HG03064 (cell line): ENCODE measurements at regions not wholly inside any gene's neighbourhood (a gene's known extent, or its start where the extent isn't known, plus 50 kb on each side); places are given as distances from the start of the nearest gene placed in this dataset.

Experiments
- ATAC-seq: cut with Tn5 transposase; IDR thresholded peaks from one replicate; pipeline ENCODE4 v1.9.1; 2021; ENCODE audit warnings: low read depth; ENCODE audit not compliant: unreplicated experiment

- no peak for ATAC-seq
Measured at GRCh38 chr1:5273280-5274003, 619.0 kb downstream of the AJAP1 start.

GRCh38 chr1:5272325-5272724, 617.9 kb downstream of the AJAP1 start:
- no peak for ATAC-seq

GRCh38 chr1:5271264-5271663, 616.9 kb downstream of the AJAP1 start:
- ATAC-seq, result no peak

GRCh38 chr1:5269901-5270300, 615.5 kb downstream of the AJAP1 start:
- no peak for ATAC-seq

GRCh38 chr1:5267603-5268235, 613.3 kb downstream of the AJAP1 start:
- ATAC-seq, result no peak

GRCh38 chr1:5265438-5266075, 611.1 kb downstream of the AJAP1 start:
- ATAC-seq, result no peak

GRCh38 chr1:5264476-5264875, 610.1 kb downstream of the AJAP1 start:
- no peak for ATAC-seq

GRCh38 chr1:5256793-5257192, 602.4 kb downstream of the AJAP1 start:
- no peak for ATAC-seq

GRCh38 chr1:5254975-5255374, 600.6 kb downstream of the AJAP1 start:
- ATAC-seq, result no peak

- ATAC-seq, result no peak
Measured at GRCh38 chr1:5254131-5254725, 599.8 kb downstream of the AJAP1 start.

- no peak for ATAC-seq
Measured at GRCh38 chr1:5253036-5253435, 598.6 kb downstream of the AJAP1 start.

- ATAC-seq, result no peak
Measured at GRCh38 chr1:5250336-5250735, 595.9 kb downstream of the AJAP1 start.

- no peak for ATAC-seq
Measured at GRCh38 chr1:5245348-5245747, 590.9 kb downstream of the AJAP1 start.

GRCh38 chr1:5244631-5245285, 590.3 kb downstream of the AJAP1 start:
- ATAC-seq, result no peak

GRCh38 chr1:5242850-5243249, 588.4 kb downstream of the AJAP1 start:
- no peak for ATAC-seq

- no peak for ATAC-seq
Measured at GRCh38 chr1:5239911-5240310, 585.5 kb downstream of the AJAP1 start.

GRCh38 chr1:5238351-5239130, 584.1 kb downstream of the AJAP1 start:
- no peak for ATAC-seq

- ATAC-seq, result no peak
Measured at GRCh38 chr1:5235355-5235899, 581.0 kb downstream of the AJAP1 start.

- ATAC-seq, result no peak
Measured at GRCh38 chr1:5232537-5232936, 578.1 kb downstream of the AJAP1 start.
